ENCODE measurements at regions not wholly inside any gene's neighbourhood (a gene's known extent, or its start where the extent isn't known, plus 50 kb on each side); places are given as distances from the start of the nearest gene placed in this dataset.

DNA sequence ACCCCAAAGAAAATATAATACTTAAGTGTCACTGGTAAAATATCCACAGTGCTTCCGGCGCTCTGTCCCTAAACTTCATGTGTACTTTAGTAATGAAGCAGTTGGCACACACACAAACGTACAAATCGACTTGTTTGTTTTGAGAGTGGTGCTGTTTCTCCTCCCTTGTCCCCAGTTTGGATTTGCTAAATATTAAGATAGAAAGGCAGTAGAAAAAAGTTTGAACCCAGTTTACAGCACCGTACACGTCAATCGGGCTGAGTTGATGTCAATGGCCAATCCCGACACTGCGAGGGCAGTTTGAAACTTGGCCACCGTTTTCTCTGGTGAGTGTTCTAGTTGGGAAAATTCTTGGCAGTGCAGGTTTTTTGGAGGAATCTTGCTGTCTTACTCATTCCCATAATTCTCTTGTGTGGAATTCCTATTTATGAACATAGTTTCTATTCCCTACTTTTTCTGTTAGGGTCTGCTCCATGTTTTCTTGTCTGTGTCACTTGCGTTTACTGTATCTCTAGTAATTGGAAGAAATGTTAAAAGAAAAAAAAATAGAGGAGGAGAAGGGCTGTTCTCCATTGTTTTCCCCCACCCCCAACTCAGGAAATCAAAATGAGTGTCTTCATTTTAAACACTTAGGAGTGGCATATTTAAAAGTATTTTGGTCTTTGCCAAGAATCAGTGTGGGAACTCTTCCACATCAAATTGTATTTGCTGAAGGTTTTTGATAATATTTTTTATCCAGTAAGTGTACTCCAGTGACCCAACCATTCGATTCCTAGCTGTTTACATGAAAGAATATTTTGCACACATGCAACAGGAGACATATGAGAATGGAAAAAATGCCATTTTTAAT is 72.3 kb downstream of the OR2B2 start:
- Histone ChIP-seq H3K27me3 (no peaks in the 10 kb centered on the region), H3K4me3 (peak overlapping the region in 2 of 4 donors; percentile 60 to 73), H3K36me3 (replicated peaks in 1 of 2) (no peaks in the 10 kb centered on the region), H3K9me3 (replicated peaks in 1 of 3) (no peaks in the 10 kb centered on the region), H3K27ac (peak overlapping the region in 3 of 5 donors; percentile 46 to 100 (median 99)), H3K4me1 (replicated peaks in 1 of 2) (peaks cover 0 to 26% of the 10 kb centered on the region in 2 donors)
- intact Hi-C loops (cut with DNase I), result no loop called here
- 6 to 13% (median 11%) methylated on average over 12 of the region's 12 CpGs for WGBS, 4 donors
- peak; percentile 57 to 78 (median 63) for DNase-seq
- TF ChIP-seq, protein P1, sequence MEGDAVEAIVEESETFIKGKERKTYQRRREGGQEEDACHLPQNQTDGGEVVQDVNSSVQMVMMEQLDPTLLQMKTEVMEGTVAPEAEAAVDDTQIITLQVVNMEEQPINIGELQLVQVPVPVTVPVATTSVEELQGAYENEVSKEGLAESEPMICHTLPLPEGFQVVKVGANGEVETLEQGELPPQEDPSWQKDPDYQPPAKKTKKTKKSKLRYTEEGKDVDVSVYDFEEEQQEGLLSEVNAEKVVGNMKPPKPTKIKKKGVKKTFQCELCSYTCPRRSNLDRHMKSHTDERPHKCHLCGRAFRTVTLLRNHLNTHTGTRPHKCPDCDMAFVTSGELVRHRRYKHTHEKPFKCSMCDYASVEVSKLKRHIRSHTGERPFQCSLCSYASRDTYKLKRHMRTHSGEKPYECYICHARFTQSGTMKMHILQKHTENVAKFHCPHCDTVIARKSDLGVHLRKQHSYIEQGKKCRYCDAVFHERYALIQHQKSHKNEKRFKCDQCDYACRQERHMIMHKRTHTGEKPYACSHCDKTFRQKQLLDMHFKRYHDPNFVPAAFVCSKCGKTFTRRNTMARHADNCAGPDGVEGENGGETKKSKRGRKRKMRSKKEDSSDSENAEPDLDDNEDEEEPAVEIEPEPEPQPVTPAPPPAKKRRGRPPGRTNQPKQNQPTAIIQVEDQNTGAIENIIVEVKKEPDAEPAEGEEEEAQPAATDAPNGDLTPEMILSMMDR (IDR thresholded peaks at IDR 0.05), result no peak
- peak in 1 of 2 donors; percentile 6 for TF ChIP-seq POLR2A (IDR thresholded peaks at IDR 0.05)

DNA sequence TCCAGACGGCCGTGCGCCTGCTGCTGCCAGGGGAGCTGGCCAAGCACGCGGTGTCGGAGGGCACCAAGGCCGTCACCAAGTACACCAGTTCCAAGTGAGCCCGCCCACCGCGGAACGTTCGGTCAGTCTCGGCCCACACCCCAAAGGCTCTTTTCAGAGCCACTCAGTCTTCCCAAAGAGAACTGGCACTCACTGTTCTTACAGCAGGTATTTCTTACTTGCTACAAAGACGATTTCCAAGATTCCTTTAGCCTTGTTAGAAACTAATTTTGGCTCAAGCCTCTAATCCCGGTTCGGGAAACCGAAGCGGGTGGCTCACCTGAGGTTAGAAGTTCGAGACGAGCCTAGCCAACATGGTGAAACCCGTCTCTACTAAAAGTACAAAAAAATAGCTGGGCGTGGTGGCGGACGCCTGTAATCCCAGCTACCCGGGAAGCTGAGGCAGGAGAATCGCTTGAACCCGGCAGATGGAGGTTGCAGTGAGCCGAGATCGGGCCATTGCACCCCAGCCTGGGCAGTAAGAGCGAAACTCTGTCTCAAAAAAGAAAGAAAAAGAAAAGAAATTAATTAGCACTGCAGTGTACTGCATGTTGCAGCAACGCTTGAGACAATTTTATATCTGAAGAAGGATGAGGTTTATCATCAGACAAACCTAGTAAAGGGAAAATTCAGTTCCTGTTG is 73.1 kb downstream of the OR2B2 start:
- intact Hi-C loops (cut with DNase I), result no loop called here

GRCh38 chr6:27838058-27838944 is 73.9 kb downstream of the OR2B2 start:
- Histone ChIP-seq H3K4me1 (replicated peaks in 1 of 2) (peaks cover 0 to 26% of the 10 kb centered on the region in 2 donors), H3K36me3 (replicated peaks in 1 of 2) (no peaks in the 10 kb centered on the region), H3K9me3 (replicated peaks in 1 of 3) (no peaks in the 10 kb centered on the region), H3K27ac (peak overlapping the region; percentile 94 to 100 (median 98)), H3K4me3 (peak overlapping the region; percentile 5 to 73 (median 33)), H3K27me3 (no peaks in the 10 kb centered on the region)
- intact Hi-C loops (cut with DNase I), result no loop called here
- peak; percentile 76 to 93 (median 82) for DNase-seq
- 0 to 1% (median 1%) methylated on average over 38 to 66 of the region's 66 CpGs for WGBS, 4 donors
- peak; percentile 79 to 94 for TF ChIP-seq POLR2A (IDR thresholded peaks at IDR 0.05)
- TF ChIP-seq, protein P1 (IDR thresholded peaks at IDR 0.05), result peak in 4 of 6 experiments; percentile 14 to 54 (median 51)

More for the DNA sequence above, 73.1 kb downstream of the OR2B2 start:
- Histone ChIP-seq H3K36me3 (replicated peaks in 1 of 2) (no peaks in the 10 kb centered on the region), H3K27ac (peak overlapping the region; percentile 94 to 100 (median 98)), H3K27me3 (no peaks in the 10 kb centered on the region), H3K4me1 (replicated peaks in 1 of 2) (peaks cover 0 to 26% of the 10 kb centered on the region in 2 donors), H3K9me3 (replicated peaks in 1 of 3) (no peaks in the 10 kb centered on the region), H3K4me3 (peak overlapping the region in 3 of 4 donors; percentile 13 to 73 (median 60))
- peak in 6 of 7 donors; percentile 76 to 87 (median 82) for DNase-seq
- TF ChIP-seq POLR2A (IDR thresholded peaks at IDR 0.05), result no peak
- TF ChIP-seq, protein P1 (IDR thresholded peaks at IDR 0.05), result no peak
- WGBS, 4 donors, result 1 to 2% (median 1%) methylated on average over 19 to 31 of the region's 31 CpGs

Measured in adrenal gland (tissue), 9 donors.